ACC112 (cell line): ENCODE measurements at regions not wholly inside any gene's neighbourhood (a gene's known extent, or its start where the extent isn't known, plus 50 kb on each side); places are given as distances from the start of the nearest gene placed in this dataset.

Experiments used
- H2AFZ ChIP-seq: fragments of 200-600 bp; sonication (generic); one replicate; pipeline ENCODE4 v1.6.0; 2017; ENCODE audit warnings: antibody characterized with exemption, low read length; ENCODE audit not compliant: unreplicated experiment
- H3K27ac ChIP-seq: fragments of 200-600 bp; sonication (generic); 2 replicates; pipeline ENCODE4 v1.5.1; 2014; ENCODE audit warnings: low read depth, mild to moderate bottlenecking, antibody characterized with exemption, low read length, moderate library complexity
- H3K27me3 ChIP-seq: fragments of 200-600 bp; sonication (generic); 2 replicates; pipeline ENCODE4 v1.6.1; 2014; ENCODE audit warnings: mild to moderate bottlenecking, antibody characterized with exemption, low read length, moderate library complexity, mixed read lengths; ENCODE audit not compliant: insufficient read depth
- H3K36me3 ChIP-seq: fragments of 200-600 bp; sonication (generic); 2 replicates; pipeline ENCODE4 v1.6.1; 2016; ENCODE audit warnings: mild to moderate bottlenecking, antibody characterized with exemption, low read length, moderate library complexity, mixed read lengths; ENCODE audit not compliant: insufficient read depth
- H3K4me1 ChIP-seq: fragments of 200-600 bp; sonication (generic); one replicate; pipeline ENCODE4 v1.6.1; 2016; ENCODE audit warnings: low read length, mixed read lengths; ENCODE audit not compliant: insufficient read depth, unreplicated experiment, control insufficient read depth
- H3K4me3 ChIP-seq: fragments of 200-600 bp; sonication (generic); 2 replicates; pipeline ENCODE4 v1.5.1; 2014; ENCODE audit warnings: mild to moderate bottlenecking, low read depth, low read length
- H3K79me2 ChIP-seq: fragments of 200-600 bp; sonication (generic); one replicate; pipeline ENCODE4 v1.6.0; 2016; ENCODE audit warnings: low read length; ENCODE audit not compliant: control insufficient read depth, unreplicated experiment, insufficient read depth

- Histone ChIP-seq H3K27ac (no peak overlapping the region), H3K79me2 (no peaks in the 10 kb centered on the region), H3K4me3 (no peak overlapping the region), H3K27me3 (no peaks in the 10 kb centered on the region), H3K4me1 (peaks cover 4% of the 10 kb centered on the region), H3K36me3 (no peaks in the 10 kb centered on the region), H2AFZ (no peak overlapping the region)
These were observed 149.0 kb upstream of the FTMT start for GRCh38 chr5:121702682-121703081.

- Histone ChIP-seq H2AFZ (no peak overlapping the region), H3K4me3 (no peak overlapping the region), H3K4me1 (peaks cover 4% of the 10 kb centered on the region), H3K27ac (no peak overlapping the region), H3K36me3 (no peaks in the 10 kb centered on the region), H3K27me3 (no peaks in the 10 kb centered on the region), H3K79me2 (no peaks in the 10 kb centered on the region)
These were observed 147.4 kb upstream of the FTMT start for GRCh38 chr5:121704291-121704690.

GRCh38 chr5:121706686-121707085, 145.0 kb upstream of the FTMT start:
- H3K4me1 ChIP-seq, result peaks cover 4% of the 10 kb centered on the region
- no peaks in the 10 kb centered on the region for H3K27me3 ChIP-seq
- no peak overlapping the region for H3K4me3 ChIP-seq
- H2AFZ ChIP-seq, result peak overlapping the region; percentile 3
- H3K36me3 ChIP-seq, result no peaks in the 10 kb centered on the region
- H3K27ac ChIP-seq, result no peak overlapping the region
- H3K79me2 ChIP-seq, result no peaks in the 10 kb centered on the region

- Histone ChIP-seq H3K27ac (no peak overlapping the region), H3K79me2 (no peaks in the 10 kb centered on the region), H3K27me3 (no peaks in the 10 kb centered on the region), H3K36me3 (no peaks in the 10 kb centered on the region), H3K4me1 (peaks cover 4% of the 10 kb centered on the region), H2AFZ (no peak overlapping the region), H3K4me3 (no peak overlapping the region)
These were observed 144.5 kb upstream of the FTMT start for GRCh38 chr5:121707178-121707577.

GRCh38 chr5:121711416-121711815, 140.3 kb upstream of the FTMT start:
- no peaks in the 10 kb centered on the region for H3K36me3 ChIP-seq
- no peak overlapping the region for H3K27ac ChIP-seq
- no peak overlapping the region for H3K4me3 ChIP-seq
- no peaks in the 10 kb centered on the region for H3K79me2 ChIP-seq
- no peaks in the 10 kb centered on the region for H3K27me3 ChIP-seq
- peaks cover 8% of the 10 kb centered on the region for H3K4me1 ChIP-seq
- H2AFZ ChIP-seq, result no peak overlapping the region

DNA sequence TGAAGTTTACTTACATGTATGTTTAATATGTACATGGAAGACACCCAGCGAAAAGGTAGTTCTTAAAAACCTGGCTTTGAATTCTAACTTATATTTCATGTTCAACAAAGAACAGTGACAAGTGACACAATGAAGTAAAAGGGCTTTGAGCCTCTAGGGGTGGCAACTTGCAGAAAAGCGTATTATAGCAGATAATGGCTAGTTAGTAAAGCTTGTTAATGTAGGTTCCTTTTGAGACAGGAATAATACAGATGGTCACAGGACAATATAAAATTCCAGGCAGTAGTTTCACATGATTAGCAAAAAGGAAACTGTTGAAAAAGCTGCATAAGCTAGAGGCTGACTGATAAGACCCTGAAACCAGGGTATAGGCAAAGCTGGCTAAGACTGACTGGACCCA, 132.4 kb upstream of the FTMT start:
- no peaks in the 10 kb centered on the region for H3K27me3 ChIP-seq
- no peak overlapping the region for H3K27ac ChIP-seq
- H3K79me2 ChIP-seq, result no peaks in the 10 kb centered on the region
- H3K4me3 ChIP-seq, result no peak overlapping the region
- no peaks in the 10 kb centered on the region for H3K36me3 ChIP-seq
- H2AFZ ChIP-seq, result peak overlapping the region; percentile 60
- H3K4me1 ChIP-seq, result no peaks in the 10 kb centered on the region

GRCh38 chr5:121725450-121725849, 126.2 kb upstream of the FTMT start:
- Histone ChIP-seq H3K36me3 (no peaks in the 10 kb centered on the region), H3K79me2 (no peaks in the 10 kb centered on the region), H3K4me1 (no peaks in the 10 kb centered on the region), H3K27ac (no peak overlapping the region), H3K27me3 (no peaks in the 10 kb centered on the region), H2AFZ (no peak overlapping the region), H3K4me3 (no peak overlapping the region)

GRCh38 chr5:121726991-121727390, 124.7 kb upstream of the FTMT start:
- Histone ChIP-seq H3K4me3 (no peak overlapping the region), H3K36me3 (no peaks in the 10 kb centered on the region), H3K27me3 (no peaks in the 10 kb centered on the region), H3K79me2 (no peaks in the 10 kb centered on the region), H3K27ac (no peak overlapping the region), H3K4me1 (no peaks in the 10 kb centered on the region), H2AFZ (no peak overlapping the region)

DNA sequence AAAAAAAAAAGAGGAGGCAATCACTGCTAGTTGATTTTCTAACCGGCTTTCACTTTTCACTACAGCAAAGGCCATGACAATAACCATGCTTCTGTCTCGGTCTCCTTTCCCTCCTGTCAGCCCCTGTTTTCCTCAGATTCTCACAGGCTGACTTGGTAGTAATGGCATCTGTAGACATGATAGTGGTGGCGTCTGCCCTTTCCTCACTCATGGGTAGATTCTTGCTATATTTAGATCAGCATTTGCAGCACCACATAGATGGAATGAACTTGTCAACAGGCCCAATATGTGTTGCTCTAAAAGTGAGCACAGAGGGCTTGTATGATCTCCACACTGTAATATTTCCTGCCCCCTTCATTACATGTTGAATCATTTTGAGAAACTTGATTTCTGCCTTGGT, 120.3 kb upstream of the FTMT start:
- H2AFZ ChIP-seq, result no peak overlapping the region
- H3K4me1 ChIP-seq, result no peaks in the 10 kb centered on the region
- no peaks in the 10 kb centered on the region for H3K79me2 ChIP-seq
- no peak overlapping the region for H3K4me3 ChIP-seq
- no peaks in the 10 kb centered on the region for H3K27me3 ChIP-seq
- no peak overlapping the region for H3K27ac ChIP-seq
- no peaks in the 10 kb centered on the region for H3K36me3 ChIP-seq

DNA sequence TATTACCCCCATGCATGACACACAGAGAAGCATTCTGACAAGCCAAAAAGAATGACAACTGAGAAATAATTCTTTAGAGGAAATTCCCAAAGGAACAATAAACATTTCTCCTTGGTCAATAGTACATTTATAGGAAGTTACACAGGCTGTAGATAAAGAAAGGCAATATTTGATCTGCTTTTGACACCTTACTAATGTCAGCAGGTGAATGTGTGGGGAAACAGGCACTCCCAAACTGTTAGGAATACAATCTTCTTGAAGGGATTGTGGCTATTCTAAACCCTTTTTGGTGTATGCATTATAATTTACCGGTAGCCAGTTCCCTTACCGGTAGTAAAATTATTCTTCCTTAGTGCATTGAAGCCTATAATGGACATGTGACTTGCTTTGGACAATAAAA, 116.1 kb upstream of the FTMT start:
- H3K79me2 ChIP-seq, result no peaks in the 10 kb centered on the region
- no peaks in the 10 kb centered on the region for H3K4me1 ChIP-seq
- H2AFZ ChIP-seq, result no peak overlapping the region
- no peak overlapping the region for H3K4me3 ChIP-seq
- H3K27me3 ChIP-seq, result no peaks in the 10 kb centered on the region
- no peaks in the 10 kb centered on the region for H3K36me3 ChIP-seq
- H3K27ac ChIP-seq, result no peak overlapping the region

DNA sequence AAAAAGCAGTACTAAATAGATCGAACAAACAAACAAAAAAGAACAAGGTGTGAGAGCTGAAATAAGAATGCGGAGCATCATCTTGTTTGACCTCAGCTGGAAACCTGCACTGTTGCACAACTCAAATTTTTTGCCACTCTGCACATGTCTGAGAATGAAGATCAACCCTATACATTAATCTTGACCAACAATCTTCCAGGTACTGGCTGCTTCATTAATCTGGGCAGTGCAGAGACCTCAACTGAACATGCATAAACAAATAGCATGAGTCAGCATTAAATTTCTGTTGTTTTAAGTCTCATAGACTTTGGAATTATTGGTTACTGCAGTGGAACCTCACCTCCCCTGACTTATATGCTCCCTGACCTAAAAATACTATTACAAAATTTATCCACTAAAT, 114.6 kb upstream of the FTMT start:
- no peaks in the 10 kb centered on the region for H3K4me1 ChIP-seq
- no peak overlapping the region for H3K4me3 ChIP-seq
- no peaks in the 10 kb centered on the region for H3K27me3 ChIP-seq
- no peaks in the 10 kb centered on the region for H3K36me3 ChIP-seq
- no peak overlapping the region for H3K27ac ChIP-seq
- no peaks in the 10 kb centered on the region for H3K79me2 ChIP-seq
- H2AFZ ChIP-seq, result no peak overlapping the region

DNA sequence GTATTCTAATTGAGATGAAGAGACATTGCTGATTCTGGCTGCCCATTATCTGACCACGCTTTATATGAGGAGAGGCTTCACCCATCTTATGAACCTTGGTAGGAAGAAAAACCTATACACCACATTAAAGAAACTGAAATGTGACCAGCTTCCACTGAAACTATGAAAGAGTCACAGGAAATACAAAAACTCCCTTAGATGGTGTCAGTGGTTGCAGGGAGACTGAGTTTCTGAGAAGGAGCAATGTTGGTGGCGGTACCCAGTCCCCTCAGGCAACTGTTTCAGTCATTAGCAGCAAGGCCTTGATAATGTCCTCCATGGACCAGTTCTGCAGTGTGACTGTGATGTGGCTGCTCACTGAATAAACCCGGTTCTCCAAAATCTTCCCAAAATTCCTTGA, 110.5 kb upstream of the FTMT start:
- H3K4me3 ChIP-seq, result no peak overlapping the region
- H3K36me3 ChIP-seq, result no peaks in the 10 kb centered on the region
- H3K27me3 ChIP-seq, result no peaks in the 10 kb centered on the region
- no peaks in the 10 kb centered on the region for H3K79me2 ChIP-seq
- H3K4me1 ChIP-seq, result no peaks in the 10 kb centered on the region
- H2AFZ ChIP-seq, result no peak overlapping the region
- no peak overlapping the region for H3K27ac ChIP-seq
